ENCODE measurements at regions not wholly inside any gene's neighbourhood (a gene's known extent, or its start where the extent isn't known, plus 50 kb on each side); places are given as distances from the start of the nearest gene placed in this dataset.

- Histone ChIP-seq H3K4me3 (replicated peaks in 1 of 2; ENCODE audit: low read depth in 1 of 2, low read length in 2 of 2) (no peak overlapping the region), H3K9me3 (ENCODE audit: control insufficient read depth in 1 of 2, insufficient read depth in 1 of 2, low read depth in 1 of 2, low read length in 2 of 2) (peaks cover 4 to 7% of the 10 kb centered on the region in 2 experiments; a peak in 1 of 4 replicates), H3K4me1 (ENCODE audit: control insufficient read depth in 1 of 2, insufficient read depth in 2 of 2, low read length in 2 of 2) (no peaks in the 10 kb centered on the region), H2AFZ (ENCODE audit: low read depth, low read length, poor library complexity, severe bottlenecking) (no peak overlapping the region), H3K9ac (ENCODE audit: low read length) (no peak overlapping the region), H3K36me3 (ENCODE audit: control insufficient read depth in 1 of 2, insufficient read depth in 2 of 2, low read length in 2 of 2) (no peaks in the 10 kb centered on the region), H3K4me2 (ENCODE audit: low read length) (no peak overlapping the region), H3K79me2 (ENCODE audit: insufficient read depth, low read length) (no peaks in the 10 kb centered on the region), H4K20me1 (ENCODE audit: insufficient read depth) (no peaks in the 10 kb centered on the region), H3K27ac (ENCODE audit: low read depth, low read length) (no peak overlapping the region), H3K9me2 (ENCODE audit: insufficient read depth) (no peaks in the 10 kb centered on the region), H3K27me3 (ENCODE audit: insufficient read depth, low read length) (no peaks in the 10 kb centered on the region)
- DNase-seq (ENCODE audit: low read depth, low spot score) (no peak), ATAC-seq (no peak)
- TF ChIP-seq JUND (IDR thresholded peaks at IDR 0.05) (no peak), FOSL1 (IDR thresholded peaks at IDR 0.05; ENCODE audit: low read depth) (no peak), EZH2 (IDR thresholded peaks at IDR 0.05) (no peak), CTCF (IDR thresholded peaks at IDR 0.05 in 2 of 3, conservative IDR thresholded peaks at IDR 0.05 in 1 of 3; ENCODE audit: borderline replicate concordance in 1 of 3, insufficient read depth in 1 of 3, low read depth in 2 of 3, low read length in 2 of 3) (no peak), RAD21 (IDR thresholded peaks at IDR 0.05; ENCODE audit: low read depth) (no peak), ELF1 (IDR thresholded peaks at IDR 0.05; ENCODE audit: borderline replicate concordance, low read depth) (no peak), CBX3 (IDR thresholded peaks at IDR 0.05; ENCODE audit: low read depth) (no peak), SRF (IDR thresholded peaks at IDR 0.05; ENCODE audit: low read depth) (no peak), MAX (IDR thresholded peaks at IDR 0.05) (no peak), SIN3A (IDR thresholded peaks at IDR 0.05; ENCODE audit: low read depth) (no peak), EZH2phosphoT487 (IDR thresholded peaks at IDR 0.05; ENCODE audit: borderline replicate concordance) (no peak), ZFX (IDR thresholded peaks at IDR 0.05) (no peak), TCF7L2 (IDR thresholded peaks at IDR 0.05; ENCODE audit: borderline replicate concordance, extremely low read depth, insufficient read depth, insufficient read length) (no peak), YY1 (IDR thresholded peaks at IDR 0.05; ENCODE audit: extremely low read depth, insufficient replicate concordance, low read depth, low read length) (no peak), SP1 (IDR thresholded peaks at IDR 0.05; ENCODE audit: low read depth) (no peak), ZNF274 (IDR thresholded peaks at IDR 0.05; ENCODE audit: low read depth, low read length) (no peak), ZBTB33 (IDR thresholded peaks at IDR 0.05; ENCODE audit: extremely low read depth, insufficient replicate concordance, low read length) (no peak), POLR2A (IDR thresholded peaks at IDR 0.05; ENCODE audit: borderline replicate concordance, extremely low read depth, insufficient read depth, insufficient read length) (no peak)
- no TSS peak for BruUV-seq (replicated peaks)
- RAD21 ChIA-PET (ENCODE audit: low non-redundant PET in 1 of 2, low total read pairs in 2 of 2, uncharacterized antibody in 2 of 2, unreplicated experiment in 2 of 2): no interaction called here
- POLR2A ChIA-PET: no interaction called here
- intact Hi-C loops (cut with micrococcal nuclease): no loop called here
- CTCF ChIA-PET: no interaction called here
These were observed 71.9 kb upstream of the RNU6-1 start for GRCh38 chr15:67911727-67912126.

All from HCT116 (cell line).